Esophagus muscularis mucosa (tissue), 4 donors: ENCODE measurements at regions not wholly inside any gene's neighbourhood (a gene's known extent, or its start where the extent isn't known, plus 50 kb on each side); places are given as distances from the start of the nearest gene placed in this dataset.
"Not testable (repeated sequence)": the region's sequence is repeated elsewhere in the genome, so short reads cannot be mapped to it uniquely, and the experiment has no call there.

Source experiments
- CTCF ChIP-seq, 3 experiments: fragments of 200-600 bp in 2 of 3; fragments of 450-650 bp in 1 of 3; sonication (generic) in 2 of 3; IDR thresholded peaks; one replicate each; pipeline ENCODE4 v1.5.1; 2017 to 2019; ENCODE audit warnings: antibody characterized with exemption in 3 of 3, mild to moderate bottlenecking in 2 of 3, moderate library complexity in 1 of 3
- EP300 ChIP-seq: sonication (generic); formaldehyde crosslinking; IDR thresholded peaks from one replicate; pipeline ENCODE4 v1.6.1; 2017; ENCODE audit warnings: antibody characterized with exemption
- POLR2A ChIP-seq: fragments of 450-650 bp; IDR thresholded peaks from one replicate; pipeline ENCODE4 v1.6.1; 2017; ENCODE audit warnings: antibody characterized with exemption, moderate library complexity, mild to moderate bottlenecking, low read depth

- TF ChIP-seq CTCF (IDR thresholded peaks at IDR 0.05); POLR2A; EP300: not testable (repeated sequence)
Measured at GRCh38 chr16:29260683-29261426, 145.7 kb downstream of the NPIPB11 start.
